Neural cell (in vitro differentiated cells): ENCODE measurements at regions not wholly inside any gene's neighbourhood (a gene's known extent, or its start where the extent isn't known, plus 50 kb on each side); places are given as distances from the start of the nearest gene placed in this dataset.
A peak's percentile ranks its signal among the peaks of the same experiment; 100 is the strongest.

Experiments
- H2AFZ ChIP-seq: fragments of 200-600, 300-800 bp; sonication (generic), shearing (Covaris generic); 2 replicates; pipeline ENCODE4 v1.6.0; 2014; ENCODE audit warnings: low read depth, mild to moderate bottlenecking, antibody characterized with exemption, low read length, moderate library complexity
- H3F3A ChIP-seq: fragments of 200-600 bp; shearing (Covaris generic); 2 replicates; pipeline ENCODE4 v1.6.1; 2016; ENCODE audit warnings: mild to moderate bottlenecking, moderate library complexity, mixed read lengths, antibody characterized with exemption, low read length; ENCODE audit not compliant: insufficient read depth, poor library complexity, severe bottlenecking
- H3K27ac ChIP-seq: fragments of 200-600, 300-800 bp; sonication (generic), shearing (Covaris generic); 2 replicates; pipeline ENCODE4 v1.5.1; 2014; ENCODE audit warnings: mild to moderate bottlenecking, low read length, moderate library complexity
- H3K27me3 ChIP-seq: fragments of 300-800, 200-600 bp; sonication (generic), shearing (Covaris generic); 2 replicates; pipeline ENCODE4 v1.6.0; 2014; ENCODE audit warnings: mild to moderate bottlenecking, low read depth, low read length, moderate library complexity; ENCODE audit not compliant: insufficient read depth
- H3K36me3 ChIP-seq: fragments of 300-800, 200-600 bp; sonication (generic), shearing (Covaris generic); 2 replicates; pipeline ENCODE4 v1.5.1; 2014; ENCODE audit warnings: mild to moderate bottlenecking, antibody characterized with exemption, low read length, moderate library complexity; ENCODE audit not compliant: insufficient read depth
- H3K4me2 ChIP-seq: fragments of 300-800, 200-600 bp; sonication (generic), shearing (Covaris generic); 2 replicates; pipeline ENCODE4 v1.6.0; 2014; ENCODE audit warnings: mild to moderate bottlenecking, low read length
- H3K4me3 ChIP-seq: fragments of 300-800, 200-600 bp; sonication (generic), shearing (Covaris generic); 2 replicates; pipeline ENCODE4 v1.5.1; 2014; ENCODE audit warnings: mild to moderate bottlenecking, low read length, moderate library complexity
- H3K79me2 ChIP-seq: fragments of 200-600 bp; shearing (Covaris generic); replicated peaks from 2 replicates; pipeline ENCODE4 v1.6.0; 2014; ENCODE audit warnings: mild to moderate bottlenecking, low read length, moderate library complexity; ENCODE audit not compliant: insufficient read depth
- H3K9ac ChIP-seq: fragments of 300-800, 200-600 bp; sonication (generic), shearing (Covaris generic); 2 replicates; pipeline ENCODE4 v1.6.1; 2016; ENCODE audit warnings: mild to moderate bottlenecking, low read length, mixed read lengths
- H3K9me2 ChIP-seq: fragments of 200-600 bp; shearing (Covaris generic); 2 replicates; pipeline ENCODE4 v1.6.1; 2016; ENCODE audit warnings: mild to moderate bottlenecking, low read length, mixed read lengths; ENCODE audit not compliant: insufficient read depth
- H3K9me3 ChIP-seq: fragments of 200-600, 300-800 bp; sonication (generic), shearing (Covaris generic); 2 replicates; pipeline ENCODE4 v1.6.1; 2016; ENCODE audit warnings: mild to moderate bottlenecking, mixed run types, low read length, moderate library complexity, mixed read lengths
- H4K20me1 ChIP-seq: fragments of 200-600 bp; shearing (Covaris generic); 2 replicates; pipeline ENCODE4 v1.6.1; 2016; ENCODE audit warnings: mild to moderate bottlenecking, mixed run types; ENCODE audit not compliant: insufficient read depth
- CTCF ChIP-seq: fragments of 450-650 bp; IDR thresholded peaks from 2 replicates; pipeline ENCODE4 v1.5.1; 2014; ENCODE audit warnings: antibody characterized with exemption, mild to moderate bottlenecking, moderate library complexity; ENCODE audit not compliant: poor library complexity, severe bottlenecking
- EP300 ChIP-seq: fragments of 450-650 bp; conservative IDR thresholded peaks from 2 replicates; pipeline ENCODE4 v1.6.1; 2014; ENCODE audit warnings: antibody characterized with exemption, mild to moderate bottlenecking, moderate library complexity; ENCODE audit not compliant: poor library complexity, severe bottlenecking
- EZH2 ChIP-seq: fragments of 200-600, 300-800 bp; shearing (Covaris generic), sonication (generic); IDR thresholded peaks from 2 replicates; pipeline ENCODE4 v1.6.1; 2014; ENCODE audit warnings: antibody characterized with exemption, low read length, borderline replicate concordance, mild to moderate bottlenecking; ENCODE audit not compliant: insufficient read depth, poor library complexity, severe bottlenecking
- MXI1 ChIP-seq: fragments of 450-650 bp; conservative IDR thresholded peaks from 2 replicates; pipeline ENCODE4 v1.6.1; 2014; ENCODE audit warnings: antibody characterized with exemption, mild to moderate bottlenecking; ENCODE audit not compliant: poor library complexity, severe bottlenecking
- POLR2AphosphoS5 ChIP-seq: IDR thresholded peaks from 2 replicates; pipeline ENCODE4 v1.6.1; 2012
- RAD21 ChIP-seq: fragments of 450-650 bp; conservative IDR thresholded peaks from 2 replicates; pipeline ENCODE4 v1.6.1; 2014; ENCODE audit warnings: antibody characterized with exemption, mild to moderate bottlenecking, moderate library complexity
- REST ChIP-seq: IDR thresholded peaks from 2 replicates; pipeline ENCODE4 v1.6.1; 2012; ENCODE audit warnings: borderline replicate concordance
- SMC3 ChIP-seq: fragments of 450-650 bp; conservative IDR thresholded peaks from 2 replicates; pipeline ENCODE4 v1.6.1; 2014; ENCODE audit warnings: antibody characterized with exemption, mild to moderate bottlenecking, moderate library complexity; ENCODE audit not compliant: poor library complexity
- TAF1 ChIP-seq: IDR thresholded peaks from 2 replicates; pipeline ENCODE4 v1.6.1; 2012; ENCODE audit warnings: low read depth

- Histone ChIP-seq H4K20me1 (no peaks in the 10 kb centered on the region), H3K9ac (no peak overlapping the region), H2AFZ (no peak overlapping the region), H3K9me2 (no peaks in the 10 kb centered on the region), H3K36me3 (no peaks in the 10 kb centered on the region), H3K4me3 (no peak overlapping the region), H3K9me3 (no peaks in the 10 kb centered on the region), H3K79me2 (no peaks in the 10 kb centered on the region), H3F3A (no peaks in the 10 kb centered on the region), H3K4me2 (no peak overlapping the region), H3K27ac (no peak overlapping the region), H3K27me3 (no peaks in the 10 kb centered on the region)
- TF ChIP-seq REST, result peak; percentile 20
- no peak for TF ChIP-seq SMC3
- TF ChIP-seq POLR2AphosphoS5, result peak; percentile 70
- TF ChIP-seq EP300, result peak; percentile 82
- TF ChIP-seq TAF1, result no peak
- no peak for TF ChIP-seq EZH2
- TF ChIP-seq MXI1, result no peak
These were observed 69.4 kb upstream of the SPANXB1 start for GRCh38 chrX:140933016-140933415.

GRCh38 chrX:140933874-140934655 is 68.3 kb upstream of the SPANXB1 start:
- H3K9me2 ChIP-seq, result no peaks in the 10 kb centered on the region
- no peak overlapping the region for H3K9ac ChIP-seq
- no peak overlapping the region for H3K4me2 ChIP-seq
- no peaks in the 10 kb centered on the region for H3K9me3 ChIP-seq
- H2AFZ ChIP-seq, result no peak overlapping the region
- H3F3A ChIP-seq, result no peaks in the 10 kb centered on the region
- TF ChIP-seq RAD21 (no peak), REST (no peak), EP300 (no peak), SMC3 (no peak), EZH2 (no peak), CTCF (no peak), POLR2AphosphoS5 (no peak), MXI1 (no peak)
- no peaks in the 10 kb centered on the region for H3K27me3 ChIP-seq
- H3K79me2 ChIP-seq, result no peaks in the 10 kb centered on the region
- H3K4me3 ChIP-seq, result no peak overlapping the region
- H4K20me1 ChIP-seq, result no peaks in the 10 kb centered on the region
- H3K27ac ChIP-seq, result no peak overlapping the region
- H3K36me3 ChIP-seq, result no peaks in the 10 kb centered on the region
